GM12878 (cell line): ENCODE measurements at regions not wholly inside any gene's neighbourhood (a gene's known extent, or its start where the extent isn't known, plus 50 kb on each side); places are given as distances from the start of the nearest gene placed in this dataset.

Experiments
- ASH2L ChIP-seq: fragments of 300-600, 200-600 bp; sonication (generic); IDR thresholded peaks from 2 replicates; pipeline ENCODE4 v1.6.1; 2017; ENCODE audit warnings: low read depth, mild to moderate bottlenecking, borderline replicate concordance
- CEBPB ChIP-seq, 2 experiments: fragments of 150-350 bp in 1 of 2; IDR thresholded peaks; 2 replicates each; pipeline ENCODE4 v1.6.1; 2012 to 2014; ENCODE audit warnings: low read depth in 2 of 2, low read length in 2 of 2, borderline replicate concordance in 1 of 2, inconsistent platforms in 1 of 2
- CHD2 ChIP-seq: IDR thresholded peaks from 2 replicates; pipeline ENCODE4 v1.6.1; 2011; ENCODE audit warnings: low read depth, low read length, improper control_type of control experiment, borderline replicate concordance
- CHD4 ChIP-seq: fragments of 200-600 bp; sonication (generic); IDR thresholded peaks from 2 replicates; pipeline ENCODE4 v1.6.1; 2016; ENCODE audit warnings: mild to moderate bottlenecking
- E2F4 ChIP-seq: IDR thresholded peaks from 2 replicates; pipeline ENCODE4 v1.6.1; 2012; ENCODE audit warnings: low read depth, low read length, improper control_type of control experiment
- ESRRA ChIP-seq: IDR thresholded peaks from 2 replicates; pipeline ENCODE4 v1.6.1; 2012; ENCODE audit warnings: mild to moderate bottlenecking, low read length, improper control_type of control experiment
- EZH2 ChIP-seq: IDR thresholded peaks from 2 replicates; pipeline ENCODE4 v1.6.1; 2012; ENCODE audit warnings: low read depth, mild to moderate bottlenecking, control low read depth, inconsistent platforms, low read length, borderline replicate concordance; ENCODE audit not compliant: control insufficient read depth
- MLLT1 ChIP-seq: fragments of 450-650 bp; IDR thresholded peaks from 2 replicates; pipeline ENCODE4 v1.6.1; 2016; ENCODE audit warnings: mild to moderate bottlenecking
- MTA2 ChIP-seq: fragments of 450-650 bp; IDR thresholded peaks from 2 replicates; pipeline ENCODE4 v1.6.1; 2016; ENCODE audit warnings: low read depth, mild to moderate bottlenecking, moderate library complexity
- MTA3 ChIP-seq: IDR thresholded peaks from 2 replicates; pipeline ENCODE4 v1.6.1; 2012; ENCODE audit warnings: low read length, inconsistent platforms, borderline replicate concordance
- NFYB ChIP-seq: IDR thresholded peaks from 2 replicates; pipeline ENCODE4 v1.6.1; 2011; ENCODE audit warnings: low read depth, mild to moderate bottlenecking, low read length, improper control_type of control experiment, moderate library complexity; ENCODE audit not compliant: insufficient read depth
- POU2F2 ChIP-seq: IDR thresholded peaks from 3 replicates; pipeline ENCODE4 v1.6.1; 2011; ENCODE audit warnings: low read depth, mild to moderate bottlenecking, low read length, borderline replicate concordance
- RBBP5 ChIP-seq: fragments of 200-600 bp; sonication (generic); conservative IDR thresholded peaks from 2 replicates; pipeline ENCODE4 v1.6.1; 2016
- RUNX3 ChIP-seq: IDR thresholded peaks from 2 replicates; pipeline ENCODE4 v1.6.1; 2012; ENCODE audit warnings: low read length, inconsistent platforms
- SREBF1 ChIP-seq: IDR thresholded peaks from 2 replicates; pipeline ENCODE4 v1.6.1; 2012; ENCODE audit warnings: mild to moderate bottlenecking, low read length
- ZBTB4 ChIP-seq: fragments of 450-650 bp; formaldehyde crosslinking; IDR thresholded peaks from 2 replicates; pipeline ENCODE4 v1.4.0; 2022; ENCODE audit warnings: mild to moderate bottlenecking, moderate library complexity

GRCh38 chr5:28216939-28217360 is 1178.6 kb upstream of the CDH9 start (continued):
- TF ChIP-seq ZBTB4 (CRISPR knock-in tag): no peak
- TF ChIP-seq RUNX3: peak; percentile 87
- TF ChIP-seq SREBF1: no peak
- TF ChIP-seq EZH2: no peak
- TF ChIP-seq CEBPB (IDR thresholded peaks at IDR 0.05; ENCODE audit: borderline replicate concordance in 1 of 2, low read depth in 2 of 2, low read length in 2 of 2): no peak
- TF ChIP-seq MTA3: no peak
- no peak for TF ChIP-seq ESRRA
- TF ChIP-seq CHD4: no peak
- no peak for TF ChIP-seq CHD2
- TF ChIP-seq E2F4: no peak
- TF ChIP-seq NFYB: no peak
- peak; percentile 41; the same call in 1 of the 2 replicates for TF ChIP-seq MTA2
- no peak for TF ChIP-seq ASH2L
- TF ChIP-seq POU2F2: no peak
- TF ChIP-seq MLLT1: no peak
- no peak for TF ChIP-seq RBBP5
